HCT116 (cell line): ENCODE measurements at regions not wholly inside any gene's neighbourhood (a gene's known extent, or its start where the extent isn't known, plus 50 kb on each side); places are given as distances from the start of the nearest gene placed in this dataset.

Experiments used
- EZH2 ChIP-seq: fragments of 200-600 bp; sonication (generic); IDR thresholded peaks from 2 replicates; pipeline ENCODE4 v1.6.1; 2017; ENCODE audit warnings: antibody characterized with exemption, mixed run types
- RAD21 ChIP-seq: IDR thresholded peaks from 2 replicates; pipeline ENCODE4 v1.6.1; 2012; ENCODE audit warnings: low read depth, mild to moderate bottlenecking
- TF ChIP-seq, protein P1 (sequence below), 3 experiments: fragments of 200-600 bp in 1 of 3; sonication (generic) in 1 of 3; IDR thresholded peaks in 2 of 3; conservative IDR thresholded peaks in 1 of 3; 2 replicates each; pipeline ENCODE4 v1.5.1; 2012 to 2017; ENCODE audit warnings: low read depth in 2 of 3, low read length in 2 of 3, antibody characterized with exemption in 1 of 3, borderline replicate concordance in 1 of 3, control low read depth in 1 of 3, mild to moderate bottlenecking in 1 of 3, mixed read lengths in 1 of 3, mixed run types in 1 of 3, moderate library complexity in 1 of 3; ENCODE audit not compliant: insufficient read depth in 1 of 3
- TF ChIP-seq, protein P2 (sequence below): IDR thresholded peaks from 2 replicates; pipeline ENCODE4 v1.6.1; 2012; ENCODE audit warnings: low read depth

DNA sequence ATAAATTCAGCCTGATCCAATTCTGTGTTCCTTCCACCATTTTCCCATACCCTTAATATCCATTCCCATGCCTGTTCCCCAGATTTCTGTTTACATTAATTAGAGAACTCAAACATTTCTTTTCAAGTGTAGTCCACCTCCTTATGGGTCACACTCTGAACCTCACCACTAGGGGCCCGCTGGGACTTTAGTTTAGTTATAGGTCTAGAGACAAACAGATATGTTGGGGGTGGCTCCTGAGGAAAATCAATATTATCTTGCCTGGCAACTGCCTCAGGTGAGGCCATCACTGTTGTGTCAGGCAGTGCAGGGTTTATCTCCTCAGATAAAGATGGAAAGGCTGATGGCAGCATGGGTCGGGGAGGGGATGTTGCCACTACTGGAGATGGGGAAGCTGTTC lies 72.8 kb downstream of the CLDN1 start:
- no peak for TF ChIP-seq EZH2
- TF ChIP-seq, protein P1, sequence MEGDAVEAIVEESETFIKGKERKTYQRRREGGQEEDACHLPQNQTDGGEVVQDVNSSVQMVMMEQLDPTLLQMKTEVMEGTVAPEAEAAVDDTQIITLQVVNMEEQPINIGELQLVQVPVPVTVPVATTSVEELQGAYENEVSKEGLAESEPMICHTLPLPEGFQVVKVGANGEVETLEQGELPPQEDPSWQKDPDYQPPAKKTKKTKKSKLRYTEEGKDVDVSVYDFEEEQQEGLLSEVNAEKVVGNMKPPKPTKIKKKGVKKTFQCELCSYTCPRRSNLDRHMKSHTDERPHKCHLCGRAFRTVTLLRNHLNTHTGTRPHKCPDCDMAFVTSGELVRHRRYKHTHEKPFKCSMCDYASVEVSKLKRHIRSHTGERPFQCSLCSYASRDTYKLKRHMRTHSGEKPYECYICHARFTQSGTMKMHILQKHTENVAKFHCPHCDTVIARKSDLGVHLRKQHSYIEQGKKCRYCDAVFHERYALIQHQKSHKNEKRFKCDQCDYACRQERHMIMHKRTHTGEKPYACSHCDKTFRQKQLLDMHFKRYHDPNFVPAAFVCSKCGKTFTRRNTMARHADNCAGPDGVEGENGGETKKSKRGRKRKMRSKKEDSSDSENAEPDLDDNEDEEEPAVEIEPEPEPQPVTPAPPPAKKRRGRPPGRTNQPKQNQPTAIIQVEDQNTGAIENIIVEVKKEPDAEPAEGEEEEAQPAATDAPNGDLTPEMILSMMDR (IDR thresholded peaks at IDR 0.05 in 2 of 3, conservative IDR thresholded peaks at IDR 0.05 in 1 of 3; ENCODE audit: borderline replicate concordance in 1 of 3, insufficient read depth in 1 of 3, low read depth in 2 of 3, low read length in 2 of 3): peak in 2 of 3 experiments; percentile 25 to 26; a peak in 2 of 6 replicates
- TF ChIP-seq, protein P2, sequence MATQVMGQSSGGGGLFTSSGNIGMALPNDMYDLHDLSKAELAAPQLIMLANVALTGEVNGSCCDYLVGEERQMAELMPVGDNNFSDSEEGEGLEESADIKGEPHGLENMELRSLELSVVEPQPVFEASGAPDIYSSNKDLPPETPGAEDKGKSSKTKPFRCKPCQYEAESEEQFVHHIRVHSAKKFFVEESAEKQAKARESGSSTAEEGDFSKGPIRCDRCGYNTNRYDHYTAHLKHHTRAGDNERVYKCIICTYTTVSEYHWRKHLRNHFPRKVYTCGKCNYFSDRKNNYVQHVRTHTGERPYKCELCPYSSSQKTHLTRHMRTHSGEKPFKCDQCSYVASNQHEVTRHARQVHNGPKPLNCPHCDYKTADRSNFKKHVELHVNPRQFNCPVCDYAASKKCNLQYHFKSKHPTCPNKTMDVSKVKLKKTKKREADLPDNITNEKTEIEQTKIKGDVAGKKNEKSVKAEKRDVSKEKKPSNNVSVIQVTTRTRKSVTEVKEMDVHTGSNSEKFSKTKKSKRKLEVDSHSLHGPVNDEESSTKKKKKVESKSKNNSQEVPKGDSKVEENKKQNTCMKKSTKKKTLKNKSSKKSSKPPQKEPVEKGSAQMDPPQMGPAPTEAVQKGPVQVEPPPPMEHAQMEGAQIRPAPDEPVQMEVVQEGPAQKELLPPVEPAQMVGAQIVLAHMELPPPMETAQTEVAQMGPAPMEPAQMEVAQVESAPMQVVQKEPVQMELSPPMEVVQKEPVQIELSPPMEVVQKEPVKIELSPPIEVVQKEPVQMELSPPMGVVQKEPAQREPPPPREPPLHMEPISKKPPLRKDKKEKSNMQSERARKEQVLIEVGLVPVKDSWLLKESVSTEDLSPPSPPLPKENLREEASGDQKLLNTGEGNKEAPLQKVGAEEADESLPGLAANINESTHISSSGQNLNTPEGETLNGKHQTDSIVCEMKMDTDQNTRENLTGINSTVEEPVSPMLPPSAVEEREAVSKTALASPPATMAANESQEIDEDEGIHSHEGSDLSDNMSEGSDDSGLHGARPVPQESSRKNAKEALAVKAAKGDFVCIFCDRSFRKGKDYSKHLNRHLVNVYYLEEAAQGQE: no peak
- no peak for TF ChIP-seq RAD21
